ENCODE measurements at regions not wholly inside any gene's neighbourhood (a gene's known extent, or its start where the extent isn't known, plus 50 kb on each side); places are given as distances from the start of the nearest gene placed in this dataset.

- TF ChIP-seq POLR2A (IDR thresholded peaks at IDR 0.05) (no peak), CTCF (IDR thresholded peaks at IDR 0.05) (no peak)
These were observed 309.8 kb downstream of the CASP12 start for GRCh38 chr11:104588446-104588845.
